BJ (cell line): ENCODE measurements at regions not wholly inside any gene's neighbourhood (a gene's known extent, or its start where the extent isn't known, plus 50 kb on each side); places are given as distances from the start of the nearest gene placed in this dataset.
"Not testable (repeated sequence)": the region's sequence is repeated elsewhere in the genome, so short reads cannot be mapped to it uniquely, and the experiment has no call there.

Experiments
- CTCF ChIA-PET: fragments of 350-600 bp; formaldehyde crosslinking; extraction: SDS; loops from one replicate; lab custom pipeline; 2021; ENCODE audit warnings: antibody characterized with exemption, inconsistent platforms; lab: Yijun Ruan, JAX
- POLR2A ChIA-PET: fragments of 300-600 bp; sonication (Branson Sonifier 250); formaldehyde crosslinking; extraction: SDS; loops from one replicate; lab custom pipeline; 2021; ENCODE audit warnings: antibody characterized with exemption; lab: Charles Lee
- DNase-seq: peaks from one replicate; pipeline ENCODE4 v3.0.0-alpha.2; 2011; ENCODE audit warnings: low read depth
- H3K27me3 ChIP-seq: 2 replicates; pipeline ENCODE4 v1.6.0; 2011; ENCODE audit warnings: low read length; ENCODE audit not compliant: control insufficient read depth, insufficient read depth
- H3K36me3 ChIP-seq: 2 replicates; pipeline ENCODE4 v1.5.1; 2011; ENCODE audit warnings: low read length; ENCODE audit not compliant: control insufficient read depth, insufficient read depth
- H3K4me3 ChIP-seq: 2 replicates; pipeline ENCODE4 v1.5.1; 2011; ENCODE audit warnings: low read depth, mild to moderate bottlenecking, control low read depth, low read length
- TF ChIP-seq, protein P1 (sequence below): IDR thresholded peaks from 2 replicates; pipeline ENCODE4 v1.5.1; 2011; ENCODE audit warnings: low read depth, mild to moderate bottlenecking, control low read depth, inconsistent platforms, low read length, moderate library complexity; ENCODE audit not compliant: insufficient read depth

GRCh38 chr4:18419780-18420179 lies 398.2 kb upstream of the LCORL start:
- Histone ChIP-seq H3K27me3 (no peaks in the 10 kb centered on the region), H3K36me3 (no peaks in the 10 kb centered on the region), H3K4me3 (no peak overlapping the region)
- ChIA-PET CTCF (no interaction called here), POLR2A (no interaction called here)
- TF ChIP-seq, protein P1, sequence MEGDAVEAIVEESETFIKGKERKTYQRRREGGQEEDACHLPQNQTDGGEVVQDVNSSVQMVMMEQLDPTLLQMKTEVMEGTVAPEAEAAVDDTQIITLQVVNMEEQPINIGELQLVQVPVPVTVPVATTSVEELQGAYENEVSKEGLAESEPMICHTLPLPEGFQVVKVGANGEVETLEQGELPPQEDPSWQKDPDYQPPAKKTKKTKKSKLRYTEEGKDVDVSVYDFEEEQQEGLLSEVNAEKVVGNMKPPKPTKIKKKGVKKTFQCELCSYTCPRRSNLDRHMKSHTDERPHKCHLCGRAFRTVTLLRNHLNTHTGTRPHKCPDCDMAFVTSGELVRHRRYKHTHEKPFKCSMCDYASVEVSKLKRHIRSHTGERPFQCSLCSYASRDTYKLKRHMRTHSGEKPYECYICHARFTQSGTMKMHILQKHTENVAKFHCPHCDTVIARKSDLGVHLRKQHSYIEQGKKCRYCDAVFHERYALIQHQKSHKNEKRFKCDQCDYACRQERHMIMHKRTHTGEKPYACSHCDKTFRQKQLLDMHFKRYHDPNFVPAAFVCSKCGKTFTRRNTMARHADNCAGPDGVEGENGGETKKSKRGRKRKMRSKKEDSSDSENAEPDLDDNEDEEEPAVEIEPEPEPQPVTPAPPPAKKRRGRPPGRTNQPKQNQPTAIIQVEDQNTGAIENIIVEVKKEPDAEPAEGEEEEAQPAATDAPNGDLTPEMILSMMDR: no peak
- no peak for DNase-seq

DNA sequence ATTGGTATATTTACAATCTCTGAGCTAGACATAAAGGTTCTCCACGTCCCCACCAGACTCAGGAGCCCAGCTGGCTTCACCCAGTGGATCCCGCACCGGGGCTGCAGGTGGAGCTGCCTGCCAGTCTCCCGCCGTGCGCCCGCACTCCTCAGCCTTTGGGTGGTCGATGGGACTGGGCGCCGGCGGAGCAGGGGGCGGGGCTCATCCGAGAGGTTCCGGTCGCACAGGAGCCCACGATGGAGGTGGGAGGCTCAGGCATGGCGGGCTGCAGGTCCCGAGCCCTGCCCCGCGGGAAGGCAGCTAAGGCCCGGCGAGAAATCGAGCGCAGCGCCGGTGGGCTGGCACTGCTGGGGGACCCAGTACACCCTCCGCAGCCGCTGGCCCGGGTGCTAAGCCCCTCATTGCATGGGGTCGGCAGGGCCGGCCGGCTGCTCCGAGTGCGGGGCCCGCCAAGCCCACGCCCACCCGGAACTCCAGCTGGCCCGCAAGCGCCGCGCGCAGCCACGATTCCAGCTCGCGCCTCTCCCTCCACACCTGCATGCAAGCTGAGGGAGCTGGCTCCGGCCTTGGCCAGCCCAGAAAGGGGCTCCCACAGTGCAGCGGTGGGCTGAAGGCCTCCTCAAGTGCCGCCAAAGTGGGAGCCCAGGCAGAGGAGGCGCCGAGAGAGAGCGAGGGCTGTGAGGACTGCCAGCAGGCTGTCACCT lies 396.8 kb upstream of the LCORL start:
- H3K36me3 ChIP-seq, DNase-seq, H3K27me3 ChIP-seq, POLR2A ChIA-PET, CTCF ChIA-PET, H3K4me3 ChIP-seq: not testable (repeated sequence)

- CTCF ChIA-PET, H3K36me3 ChIP-seq, H3K27me3 ChIP-seq, DNase-seq, H3K4me3 ChIP-seq, POLR2A ChIA-PET: not testable (repeated sequence)
Observed at GRCh38 chr4:18417651-18418050, 396.1 kb upstream of the LCORL start.

- ChIA-PET CTCF (no interaction called here), POLR2A (no interaction called here)
- TF ChIP-seq, protein P1: no peak
- Histone ChIP-seq H3K4me3 (no peak overlapping the region), H3K36me3 (no peaks in the 10 kb centered on the region), H3K27me3 (no peaks in the 10 kb centered on the region)
- no peak for DNase-seq
Observed at GRCh38 chr4:18406264-18406663, 384.7 kb upstream of the LCORL start.

GRCh38 chr4:18405054-18405453 lies 383.5 kb upstream of the LCORL start:
- DNase-seq: no peak
- CTCF ChIA-PET: no interaction called here

DNA sequence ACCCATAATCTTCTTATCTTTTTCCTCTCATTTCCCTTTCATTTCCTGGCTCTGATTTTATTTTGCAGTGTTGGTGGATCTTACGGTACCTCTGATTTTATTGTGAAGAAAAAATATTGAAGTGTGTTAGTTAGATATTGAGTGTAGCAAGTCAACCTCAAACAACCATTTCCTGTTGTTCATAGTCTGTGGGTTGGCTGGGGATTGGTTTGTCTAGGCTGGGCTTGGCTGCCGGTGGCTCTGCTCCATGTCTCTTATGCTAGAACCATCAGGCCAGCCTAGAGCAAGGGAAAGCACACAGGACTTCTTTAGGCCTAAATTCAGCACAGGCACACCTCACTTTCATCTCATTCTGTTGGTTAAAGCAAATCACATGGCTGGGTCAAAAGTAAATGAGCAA lies 383.1 kb upstream of the LCORL start:
- H3K36me3 ChIP-seq: no peaks in the 10 kb centered on the region
- H3K4me3 ChIP-seq: no peak overlapping the region
- DNase-seq: no peak
- TF ChIP-seq, protein P1: no peak
- ChIA-PET POLR2A (no interaction called here), CTCF (no interaction called here)
- H3K27me3 ChIP-seq: no peaks in the 10 kb centered on the region

More at GRCh38 chr4:18405054-18405453, 383.5 kb upstream of the LCORL start:
- Histone ChIP-seq H3K27me3 (no peaks in the 10 kb centered on the region), H3K36me3 (no peaks in the 10 kb centered on the region), H3K4me3 (no peak overlapping the region)
- TF ChIP-seq, protein P1: no peak
- POLR2A ChIA-PET: no interaction called here
